GM06990 (cell line): ENCODE measurements at regions not wholly inside any gene's neighbourhood (a gene's known extent, or its start where the extent isn't known, plus 50 kb on each side); places are given as distances from the start of the nearest gene placed in this dataset.

Experiments
- DNase-seq: peaks from one replicate; pipeline ENCODE4 v3.0.0-alpha.2; 2011; ENCODE audit not compliant: insufficient read length; ENCODE audit errors: extremely low read depth
- H3K27me3 ChIP-seq: replicated peaks from 2 replicates; pipeline ENCODE4 v1.6.0; 2011; ENCODE audit warnings: low read length; ENCODE audit not compliant: control insufficient read depth, insufficient read depth
- H3K36me3 ChIP-seq: 2 replicates; pipeline ENCODE4 v1.5.1; 2011; ENCODE audit warnings: low read length; ENCODE audit not compliant: control insufficient read depth, insufficient read depth
- H3K4me3 ChIP-seq: replicated peaks from 2 replicates; pipeline ENCODE4 v1.5.1; 2011; ENCODE audit warnings: low read depth, mild to moderate bottlenecking, control low read depth, low read length
- TF ChIP-seq, protein P1 (sequence below): IDR thresholded peaks from 2 replicates; pipeline ENCODE4 v1.5.1; 2011; ENCODE audit warnings: low read length, control low read depth, mild to moderate bottlenecking, inconsistent platforms; ENCODE audit not compliant: insufficient read depth, poor library complexity, severe bottlenecking

DNA sequence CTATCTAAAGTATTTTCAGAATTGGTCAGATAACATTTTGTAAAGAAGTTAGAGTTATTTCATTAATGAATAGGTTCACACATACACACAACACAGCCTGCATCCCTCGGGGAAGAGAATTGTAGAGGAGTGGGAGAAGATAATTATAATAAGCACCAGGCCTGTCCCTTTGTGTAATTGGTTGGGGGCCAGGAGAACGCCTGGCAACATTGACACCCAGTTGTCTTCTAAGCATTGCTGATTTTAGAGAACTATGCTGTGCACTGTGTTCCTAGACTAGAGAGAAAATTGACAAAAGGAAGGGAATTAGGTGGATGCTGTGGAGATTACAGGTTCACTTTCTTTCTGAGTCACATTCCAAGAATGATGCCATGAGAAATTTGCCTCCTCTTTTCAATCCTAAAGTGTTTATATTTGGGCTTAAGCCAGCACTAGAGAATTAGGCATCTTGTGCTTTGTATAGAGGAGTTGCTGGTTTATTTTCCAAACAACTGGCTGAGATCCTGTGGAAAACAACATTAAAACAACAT, 247.6 kb downstream of the COX7C start:
- DNase-seq = no peak
- H3K4me3 ChIP-seq = no peak overlapping the region
- no peaks in the 10 kb centered on the region for H3K36me3 ChIP-seq
- TF ChIP-seq, protein P1, sequence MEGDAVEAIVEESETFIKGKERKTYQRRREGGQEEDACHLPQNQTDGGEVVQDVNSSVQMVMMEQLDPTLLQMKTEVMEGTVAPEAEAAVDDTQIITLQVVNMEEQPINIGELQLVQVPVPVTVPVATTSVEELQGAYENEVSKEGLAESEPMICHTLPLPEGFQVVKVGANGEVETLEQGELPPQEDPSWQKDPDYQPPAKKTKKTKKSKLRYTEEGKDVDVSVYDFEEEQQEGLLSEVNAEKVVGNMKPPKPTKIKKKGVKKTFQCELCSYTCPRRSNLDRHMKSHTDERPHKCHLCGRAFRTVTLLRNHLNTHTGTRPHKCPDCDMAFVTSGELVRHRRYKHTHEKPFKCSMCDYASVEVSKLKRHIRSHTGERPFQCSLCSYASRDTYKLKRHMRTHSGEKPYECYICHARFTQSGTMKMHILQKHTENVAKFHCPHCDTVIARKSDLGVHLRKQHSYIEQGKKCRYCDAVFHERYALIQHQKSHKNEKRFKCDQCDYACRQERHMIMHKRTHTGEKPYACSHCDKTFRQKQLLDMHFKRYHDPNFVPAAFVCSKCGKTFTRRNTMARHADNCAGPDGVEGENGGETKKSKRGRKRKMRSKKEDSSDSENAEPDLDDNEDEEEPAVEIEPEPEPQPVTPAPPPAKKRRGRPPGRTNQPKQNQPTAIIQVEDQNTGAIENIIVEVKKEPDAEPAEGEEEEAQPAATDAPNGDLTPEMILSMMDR = no peak
- H3K27me3 ChIP-seq = no peaks in the 10 kb centered on the region

DNA sequence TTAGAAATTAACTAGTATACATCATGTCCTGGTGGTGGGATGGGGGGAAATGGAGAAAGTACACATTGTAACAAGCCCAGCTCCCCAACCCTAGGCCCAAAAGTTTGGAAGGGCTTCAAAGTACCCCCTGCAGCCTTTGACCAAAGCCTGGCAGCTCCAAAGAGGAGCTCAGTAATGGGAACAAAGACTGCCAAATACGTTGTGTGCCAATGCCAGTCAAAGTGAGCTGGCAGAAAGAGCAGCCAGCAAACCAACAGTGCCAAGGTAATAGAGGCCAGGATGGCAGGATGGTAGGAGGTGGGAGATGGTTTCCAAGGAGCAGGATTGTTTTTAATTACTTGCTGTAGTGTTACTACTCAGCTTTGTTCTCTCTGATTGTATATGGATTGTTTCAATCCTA, 248.3 kb downstream of the COX7C start:
- TF ChIP-seq, protein P1 = no peak

DNA sequence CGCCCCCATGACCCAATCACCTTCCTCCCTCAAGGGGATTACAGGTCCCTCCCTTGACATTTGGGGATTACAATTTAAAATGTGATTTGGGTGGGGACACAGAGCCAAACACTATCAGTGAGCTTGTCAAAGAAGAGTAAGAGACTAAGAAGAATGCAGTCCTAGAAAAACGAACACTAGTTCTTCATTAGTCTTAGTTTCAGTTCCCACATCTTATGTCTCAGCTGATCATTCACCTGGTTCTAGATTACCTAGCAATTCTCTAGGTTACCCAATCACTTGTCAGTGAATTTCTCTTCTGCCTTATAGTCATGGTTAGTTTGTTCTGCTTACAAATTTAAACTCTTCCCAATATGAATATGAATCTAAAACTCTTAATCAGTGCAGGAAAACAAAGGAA, 251.5 kb downstream of the COX7C start:
- no peak overlapping the region for H3K4me3 ChIP-seq
- no peaks in the 10 kb centered on the region; the same call in 1 of the 2 replicates for H3K27me3 ChIP-seq
- no peaks in the 10 kb centered on the region for H3K36me3 ChIP-seq
- TF ChIP-seq, protein P1 = no peak
- DNase-seq = no peak

More for the DNA sequence above, 248.3 kb downstream of the COX7C start:
- Histone ChIP-seq H3K4me3 (no peak overlapping the region), H3K27me3 (no peaks in the 10 kb centered on the region), H3K36me3 (no peaks in the 10 kb centered on the region)
- DNase-seq = no peak

DNA sequence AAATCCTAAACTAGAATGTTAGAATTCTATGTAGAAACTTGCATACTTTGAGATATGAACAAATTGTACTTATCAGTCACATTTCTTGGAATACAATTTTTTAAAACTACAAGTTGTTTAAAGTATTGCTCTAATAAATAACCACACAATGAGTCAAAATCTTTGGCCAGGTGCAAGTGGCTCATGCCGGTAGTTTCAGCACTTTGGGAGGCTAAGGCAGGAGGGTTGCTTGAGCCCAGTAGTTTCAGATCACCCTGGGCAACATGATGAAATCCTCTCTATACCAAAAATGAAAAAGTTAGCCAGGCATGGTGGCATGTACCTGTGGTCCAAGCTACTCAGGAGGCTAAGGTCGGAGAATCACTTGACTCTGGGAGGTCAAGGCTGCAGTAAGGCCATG, 257.8 kb downstream of the COX7C start:
- no peaks in the 10 kb centered on the region; the same call in 1 of the 2 replicates for H3K27me3 ChIP-seq

DNA sequence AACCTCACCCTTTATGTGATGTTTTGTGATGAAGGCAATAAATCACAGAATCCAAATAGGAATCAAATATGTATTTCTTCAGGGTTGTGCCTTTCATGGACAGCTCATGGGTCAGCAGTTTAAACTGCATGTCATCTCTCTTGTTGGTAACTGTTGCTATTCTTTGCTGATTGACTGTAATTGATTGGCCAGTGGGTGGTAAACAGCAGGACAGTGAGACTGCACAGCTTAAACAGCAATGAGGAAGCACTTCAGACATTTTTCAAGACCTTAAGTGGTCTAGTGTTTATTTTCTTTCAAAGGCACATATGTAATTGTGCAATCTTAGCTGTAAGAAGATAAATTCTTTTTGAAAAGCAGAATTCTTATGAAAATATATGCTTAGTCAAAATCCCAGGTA, 260.5 kb downstream of the COX7C start:
- TF ChIP-seq, protein P1 = no peak
- H3K27me3 ChIP-seq = no peaks in the 10 kb centered on the region
- no peak overlapping the region for H3K4me3 ChIP-seq
- DNase-seq = no peak
- H3K36me3 ChIP-seq = no peaks in the 10 kb centered on the region

More for the DNA sequence above, 257.8 kb downstream of the COX7C start:
- Histone ChIP-seq H3K36me3 (no peaks in the 10 kb centered on the region), H3K4me3 (no peak overlapping the region)
- TF ChIP-seq, protein P1 = no peak
- DNase-seq = no peak

DNA sequence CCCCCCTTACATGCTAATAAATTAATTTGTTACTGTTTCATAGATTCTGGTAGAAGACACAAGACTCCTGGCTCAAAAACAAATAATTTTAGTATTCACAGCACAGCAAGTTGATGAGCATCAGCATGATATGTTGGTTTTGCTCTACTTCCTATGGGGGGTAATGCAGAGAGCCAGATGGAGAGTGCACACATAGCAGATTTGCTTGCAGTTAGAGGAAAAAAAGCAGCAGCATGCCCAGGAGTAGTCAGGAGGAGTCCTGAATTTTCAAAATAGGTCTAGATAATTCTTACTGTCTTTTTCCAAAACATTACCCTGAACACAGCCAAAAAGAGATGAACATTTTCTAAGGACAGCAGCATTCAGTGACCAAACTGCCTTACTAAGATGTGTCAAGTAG, 261.3 kb downstream of the COX7C start:
- H3K27me3 ChIP-seq = no peaks in the 10 kb centered on the region
- DNase-seq = no peak
- TF ChIP-seq, protein P1 = no peak
- H3K4me3 ChIP-seq = no peak overlapping the region
- no peaks in the 10 kb centered on the region for H3K36me3 ChIP-seq
